C4-2B (cell line): ENCODE measurements at regions not wholly inside any gene's neighbourhood (a gene's known extent, or its start where the extent isn't known, plus 50 kb on each side); places are given as distances from the start of the nearest gene placed in this dataset.

Experiments used
- CTCF ChIP-seq: fragments of 450-650 bp; conservative IDR thresholded peaks from 2 replicates; pipeline ENCODE4 v1.5.1; 2017; ENCODE audit warnings: mild to moderate bottlenecking
- ZFX ChIP-seq: fragments of 450-650 bp; IDR thresholded peaks from 2 replicates; pipeline ENCODE4 v1.6.1; 2017

- TF ChIP-seq CTCF (no peak), ZFX (no peak)
Measured at GRCh38 chr1:79914896-79915295, 908.4 kb upstream of the ADGRL4 start.
